SK-N-MC (cell line): ENCODE measurements at regions not wholly inside any gene's neighbourhood (a gene's known extent, or its start where the extent isn't known, plus 50 kb on each side); places are given as distances from the start of the nearest gene placed in this dataset.

ENCODE experiments used
- EZH2 ChIP-seq: fragments of 200-600 bp; sonication (generic); IDR thresholded peaks from one replicate; pipeline ENCODE4 v1.6.1; 2017; ENCODE audit warnings: antibody characterized with exemption
- POLR2AphosphoS5 ChIP-seq: IDR thresholded peaks from 2 replicates; pipeline ENCODE4 v1.6.1; 2012; ENCODE audit warnings: mild to moderate bottlenecking, low read depth, low read length, borderline replicate concordance

- TF ChIP-seq EZH2: no peak
- no peak for TF ChIP-seq POLR2AphosphoS5
Observed at GRCh38 chr5:38758774-38759600, 86.8 kb upstream of the OSMR start.
